HUES48 (cell line): ENCODE measurements at regions not wholly inside any gene's neighbourhood (a gene's known extent, or its start where the extent isn't known, plus 50 kb on each side); places are given as distances from the start of the nearest gene placed in this dataset.
"Not testable (repeated sequence)": the region's sequence is repeated elsewhere in the genome, so short reads cannot be mapped to it uniquely, and the experiment has no call there.

Experiments used
- H3K27ac ChIP-seq: one replicate; pipeline ENCODE4 v1.7.0; 2013; ENCODE audit warnings: low read depth, low read length, inconsistent platforms
- H3K27me3 ChIP-seq: 2 replicates; pipeline ENCODE4 v1.6.1; 2013; ENCODE audit warnings: mild to moderate bottlenecking, low read length; ENCODE audit not compliant: control insufficient read depth, insufficient read depth
- H3K36me3 ChIP-seq: 2 replicates; pipeline ENCODE4 v1.6.1; 2013; ENCODE audit warnings: low read length; ENCODE audit not compliant: control insufficient read depth, insufficient read depth
- H3K4me1 ChIP-seq: 2 replicates; pipeline ENCODE4 v1.6.1; 2013; ENCODE audit warnings: mild to moderate bottlenecking, low read length; ENCODE audit not compliant: control insufficient read depth, insufficient read depth
- H3K4me3 ChIP-seq: 2 replicates; pipeline ENCODE4 v1.5.1; 2013; ENCODE audit warnings: mild to moderate bottlenecking, low read depth, low read length
- H3K9ac ChIP-seq: 2 replicates; pipeline ENCODE4 v1.6.1; 2013; ENCODE audit warnings: mild to moderate bottlenecking, low read depth, low read length, moderate library complexity
- H3K9me3 ChIP-seq: 2 replicates; pipeline ENCODE4 v1.6.1; 2013; ENCODE audit warnings: low read length; ENCODE audit not compliant: control insufficient read depth, insufficient read depth

DNA sequence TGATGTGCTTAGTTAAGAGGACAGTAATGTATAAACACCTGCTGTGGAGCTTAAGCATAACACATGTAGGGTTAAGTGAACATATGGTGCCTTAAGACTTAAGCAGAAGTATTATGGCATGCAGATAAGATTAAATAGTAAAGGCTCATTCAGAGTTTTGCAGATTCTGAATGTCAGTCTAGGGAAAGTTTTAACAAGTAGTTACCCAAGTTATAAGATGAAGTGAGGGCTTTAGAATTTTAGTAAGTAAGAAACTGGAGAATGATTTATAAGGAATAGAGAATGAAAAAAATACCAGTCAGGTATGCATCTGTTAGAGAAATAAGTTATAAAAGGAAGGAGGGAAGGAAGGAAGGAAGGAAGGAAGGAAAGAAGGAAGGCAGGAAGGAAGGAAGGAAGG, 902.1 kb downstream of the TRAM1L1 start:
- H3K36me3 ChIP-seq = no peaks in the 10 kb centered on the region
- H3K4me1 ChIP-seq = no peaks in the 10 kb centered on the region
- H3K9ac ChIP-seq = no peak overlapping the region
- no peaks in the 10 kb centered on the region for H3K9me3 ChIP-seq
- no peaks in the 10 kb centered on the region for H3K27me3 ChIP-seq
- no peak overlapping the region for H3K4me3 ChIP-seq
- no peak overlapping the region for H3K27ac ChIP-seq

DNA sequence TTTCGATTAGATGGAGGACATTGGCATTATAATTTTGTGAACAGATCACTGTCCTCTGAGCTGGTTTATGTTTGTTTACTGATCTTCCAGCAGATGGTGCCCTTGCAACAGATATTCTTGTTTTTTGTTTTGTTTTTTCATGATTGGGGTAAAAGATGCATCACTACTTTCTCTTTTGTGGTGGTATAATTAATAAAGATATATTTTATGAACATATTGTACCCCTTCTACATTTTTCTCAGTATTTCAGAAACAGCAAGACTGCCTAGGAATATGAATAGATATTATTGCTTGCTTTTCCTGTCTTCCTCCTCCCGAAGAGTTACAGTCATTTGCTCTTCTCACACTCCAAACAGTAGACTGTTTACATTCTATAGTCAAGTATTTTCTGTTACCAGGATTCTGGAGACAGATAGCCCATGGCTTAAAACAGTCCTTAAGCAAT, 905.2 kb downstream of the TRAM1L1 start:
- no peak overlapping the region for H3K4me3 ChIP-seq
- no peaks in the 10 kb centered on the region for H3K4me1 ChIP-seq
- no peaks in the 10 kb centered on the region for H3K36me3 ChIP-seq
- no peaks in the 10 kb centered on the region for H3K9me3 ChIP-seq
- no peaks in the 10 kb centered on the region for H3K27me3 ChIP-seq
- H3K27ac ChIP-seq = no peak overlapping the region
- H3K9ac ChIP-seq = no peak overlapping the region

DNA sequence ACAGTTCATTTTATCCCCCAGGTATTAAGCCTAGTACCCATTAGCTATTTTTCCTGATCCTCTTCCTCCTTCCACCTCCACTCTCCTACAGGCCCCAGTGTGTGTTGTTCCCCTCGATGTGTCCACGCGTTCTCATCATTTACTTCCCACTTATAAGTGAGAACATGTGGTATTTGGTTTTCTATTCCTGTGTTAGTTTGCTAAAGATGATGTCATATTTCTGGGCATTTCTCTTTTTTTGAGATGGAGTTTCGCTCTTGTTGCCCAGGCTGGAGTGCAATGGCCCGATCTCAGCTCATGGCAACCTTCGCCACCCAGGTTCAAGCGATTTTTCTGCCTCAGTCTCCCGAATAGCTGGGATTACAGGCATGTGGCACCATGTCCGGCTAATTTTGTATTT, 934.0 kb downstream of the TRAM1L1 start:
- H3K27me3 ChIP-seq, H3K9me3 ChIP-seq, H3K9ac ChIP-seq, H3K27ac ChIP-seq, H3K4me3 ChIP-seq, H3K36me3 ChIP-seq: not testable (repeated sequence)
- H3K4me1 ChIP-seq = peaks cover 20% of the 10 kb centered on the region

DNA sequence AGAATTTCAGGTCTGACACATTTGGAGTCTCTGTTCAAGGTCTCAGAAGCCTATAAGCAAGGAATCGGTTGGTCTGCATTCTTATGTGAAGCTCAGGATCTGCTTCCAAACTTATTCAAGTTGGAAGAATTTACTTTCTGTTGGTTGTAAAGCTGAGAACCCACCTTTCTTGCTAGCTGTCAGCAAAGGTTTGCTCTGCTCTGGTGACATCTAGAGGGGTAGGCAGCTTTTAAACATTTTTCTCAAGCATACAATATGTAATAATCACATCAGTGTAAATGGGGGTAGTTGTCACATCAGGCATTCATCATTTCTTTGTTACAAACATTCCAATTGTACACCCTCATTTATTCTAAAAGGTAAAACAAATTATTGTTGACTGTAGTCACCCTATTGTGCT, 935.2 kb downstream of the TRAM1L1 start:
- Histone ChIP-seq H3K4me1 (peaks cover 20% of the 10 kb centered on the region), H3K4me3 (no peak overlapping the region), H3K9ac (no peak overlapping the region), H3K27ac (no peak overlapping the region), H3K9me3 (no peaks in the 10 kb centered on the region), H3K36me3 (no peaks in the 10 kb centered on the region), H3K27me3 (no peaks in the 10 kb centered on the region)

DNA sequence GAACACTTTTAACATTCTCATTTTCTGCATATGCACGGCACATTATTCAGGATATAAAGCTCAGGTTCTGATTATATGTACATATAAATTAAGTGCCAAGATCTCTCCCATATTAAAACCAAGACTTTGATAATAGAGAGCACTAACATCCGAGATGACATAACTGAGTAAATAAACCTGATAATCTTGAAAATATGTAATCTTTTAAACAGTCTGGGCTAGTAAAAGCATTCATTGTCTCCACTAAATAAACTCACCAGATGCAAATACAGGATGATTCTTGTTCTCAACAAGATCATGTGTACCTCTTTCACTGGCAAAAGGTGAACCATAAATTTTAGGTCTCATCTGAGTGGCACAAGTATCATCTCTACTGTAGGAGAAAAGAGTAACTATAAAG, 942.2 kb downstream of the TRAM1L1 start:
- peaks cover 10% of the 10 kb centered on the region; the same call in 1 of the 2 replicates for H3K4me1 ChIP-seq
- no peaks in the 10 kb centered on the region for H3K27me3 ChIP-seq
- H3K27ac ChIP-seq = no peak overlapping the region
- no peak overlapping the region for H3K4me3 ChIP-seq
- H3K9ac ChIP-seq = no peak overlapping the region
- no peaks in the 10 kb centered on the region for H3K36me3 ChIP-seq
- H3K9me3 ChIP-seq = no peaks in the 10 kb centered on the region

DNA sequence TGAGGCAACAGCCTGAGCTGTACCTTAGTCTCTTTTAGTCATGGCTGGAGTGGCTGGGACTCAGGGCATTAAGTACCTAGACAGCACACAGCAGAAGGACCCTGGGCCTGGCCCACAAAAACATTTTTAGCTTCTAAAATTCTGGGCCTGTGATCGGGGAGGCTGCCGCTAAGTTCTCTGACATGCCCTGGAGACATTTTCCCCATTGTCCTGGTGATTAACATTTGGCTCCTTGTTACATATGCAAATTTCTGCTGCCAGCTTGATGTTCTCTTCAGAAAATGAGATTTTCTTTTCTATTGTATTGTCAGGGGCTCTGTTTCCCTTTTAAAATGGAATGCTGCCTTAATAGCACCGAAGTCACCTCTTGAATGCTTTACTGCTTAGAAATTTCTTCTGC, 952.4 kb downstream of the TRAM1L1 start:
- Histone ChIP-seq H3K4me1 (no peaks in the 10 kb centered on the region), H3K9ac (no peak overlapping the region), H3K4me3 (no peak overlapping the region), H3K36me3 (no peaks in the 10 kb centered on the region), H3K27me3 (no peaks in the 10 kb centered on the region), H3K9me3 (no peaks in the 10 kb centered on the region), H3K27ac (no peak overlapping the region)

DNA sequence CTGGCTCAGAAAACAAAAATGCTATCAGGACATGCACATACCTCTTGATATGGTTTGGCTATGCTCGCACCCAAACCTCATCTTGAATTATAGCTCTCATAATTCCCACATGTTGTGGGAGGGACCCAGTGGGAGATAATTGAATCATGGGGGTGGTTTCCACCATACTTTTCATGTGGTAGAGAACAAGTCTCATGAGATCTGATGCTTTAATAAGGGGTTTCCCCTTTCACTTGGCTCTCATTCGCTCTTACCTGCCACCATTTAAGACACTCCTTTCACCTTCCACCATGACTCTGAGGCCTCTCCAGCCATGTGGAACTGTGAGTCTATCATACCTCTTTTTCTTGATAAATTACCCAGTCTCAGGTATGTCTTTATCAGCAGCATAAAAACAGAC, 958.6 kb downstream of the TRAM1L1 start:
- no peaks in the 10 kb centered on the region for H3K9me3 ChIP-seq
- H3K9ac ChIP-seq = no peak overlapping the region
- H3K4me3 ChIP-seq = no peak overlapping the region
- no peaks in the 10 kb centered on the region for H3K4me1 ChIP-seq
- H3K27me3 ChIP-seq = no peaks in the 10 kb centered on the region
- H3K36me3 ChIP-seq = no peaks in the 10 kb centered on the region
- no peak overlapping the region for H3K27ac ChIP-seq

DNA sequence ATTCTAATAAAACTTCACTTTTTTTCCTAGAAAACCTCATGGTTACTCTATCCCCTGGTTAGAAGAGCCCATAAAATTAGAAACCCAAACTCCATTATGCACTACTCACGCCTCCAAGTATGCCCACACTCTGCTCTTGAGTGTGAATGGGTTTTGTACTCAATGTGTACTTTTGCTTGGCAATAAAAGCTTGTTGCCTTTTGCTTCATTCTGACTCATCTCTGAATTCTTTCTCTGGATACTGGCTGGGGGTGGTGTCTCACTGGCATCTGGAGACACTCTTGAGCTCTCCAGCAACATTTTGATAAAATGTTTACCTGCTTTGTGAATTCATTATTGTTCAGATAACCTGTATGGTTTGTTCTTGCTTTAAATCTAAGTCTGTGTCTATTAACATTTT, 963.3 kb downstream of the TRAM1L1 start:
- Histone ChIP-seq H3K4me1 (0 out of 2 replicates have a peak, but pooled peaks cover 3% of the 10 kb centered on the region), H3K9me3 (no peaks in the 10 kb centered on the region), H3K36me3 (no peaks in the 10 kb centered on the region), H3K4me3 (no peak overlapping the region), H3K27ac (no peak overlapping the region), H3K27me3 (no peaks in the 10 kb centered on the region), H3K9ac (no peak overlapping the region)

DNA sequence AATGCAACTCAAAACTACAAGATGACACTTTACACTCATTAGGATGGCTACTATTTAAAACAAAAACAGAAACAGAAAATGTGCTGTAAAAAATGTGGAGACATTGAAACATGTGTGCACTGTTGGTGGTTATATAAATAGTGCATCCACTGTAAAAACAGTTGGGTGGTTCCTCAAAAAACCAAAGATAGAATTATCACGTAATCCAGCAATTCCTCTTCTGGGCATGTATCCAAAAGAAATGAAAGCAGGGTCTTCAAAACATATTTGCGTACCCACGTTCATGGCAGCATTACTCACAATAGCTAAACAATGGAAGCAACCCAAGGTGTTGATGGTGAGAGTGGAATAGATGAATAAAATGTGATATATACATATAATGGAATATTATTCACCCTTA, 967.2 kb downstream of the TRAM1L1 start:
- Histone ChIP-seq H3K27me3 (no peaks in the 10 kb centered on the region), H3K36me3 (no peaks in the 10 kb centered on the region), H3K4me3 (no peak overlapping the region), H3K4me1 (0 out of 2 replicates have a peak, but pooled peaks cover 3% of the 10 kb centered on the region), H3K9ac (no peak overlapping the region), H3K27ac (no peak overlapping the region), H3K9me3 (no peaks in the 10 kb centered on the region)

DNA sequence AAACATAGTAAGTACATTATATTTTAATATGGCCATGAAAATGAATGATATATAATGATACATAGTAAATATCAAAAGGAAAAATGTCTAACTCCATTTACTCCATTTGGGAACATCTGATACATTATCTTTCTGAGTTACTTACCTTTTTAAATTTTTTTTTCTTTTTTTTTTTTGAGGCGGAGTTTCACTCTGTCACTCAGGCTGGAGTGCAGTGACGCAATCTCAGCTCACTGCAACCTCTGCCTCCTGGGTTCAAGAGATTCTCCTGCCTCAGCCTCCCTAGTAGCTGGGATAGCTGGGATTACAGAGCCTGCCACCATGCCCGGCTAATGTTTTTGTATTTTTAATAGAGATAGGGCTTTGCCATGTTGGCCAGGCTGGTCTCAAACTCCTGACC, 972.5 kb downstream of the TRAM1L1 start:
- H3K27me3 ChIP-seq, H3K9ac ChIP-seq, H3K36me3 ChIP-seq, H3K27ac ChIP-seq, H3K9me3 ChIP-seq, H3K4me1 ChIP-seq, H3K4me3 ChIP-seq: not testable (repeated sequence)

DNA sequence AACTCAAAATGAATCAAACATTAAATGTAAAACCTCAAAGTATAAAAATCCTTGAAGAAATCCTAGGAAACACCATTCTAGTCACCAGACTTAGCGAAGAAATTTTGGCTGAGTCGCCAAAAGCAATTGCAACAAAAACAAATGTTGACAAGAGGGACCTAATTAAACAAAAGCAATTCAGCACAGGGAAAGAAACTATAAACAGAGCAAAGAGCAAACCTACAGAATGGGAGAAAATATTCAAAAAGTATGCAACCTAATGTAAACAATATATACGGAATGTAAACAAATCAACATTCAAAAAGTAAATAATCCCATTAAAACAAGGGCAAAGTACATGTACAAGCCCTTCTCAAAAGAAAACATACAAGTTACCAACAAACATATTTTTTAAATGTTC, 974.7 kb downstream of the TRAM1L1 start:
- Histone ChIP-seq H3K27ac (no peak overlapping the region), H3K27me3 (no peaks in the 10 kb centered on the region), H3K9me3 (no peaks in the 10 kb centered on the region), H3K4me3 (no peak overlapping the region), H3K36me3 (no peaks in the 10 kb centered on the region), H3K9ac (no peak overlapping the region), H3K4me1 (no peaks in the 10 kb centered on the region)

DNA sequence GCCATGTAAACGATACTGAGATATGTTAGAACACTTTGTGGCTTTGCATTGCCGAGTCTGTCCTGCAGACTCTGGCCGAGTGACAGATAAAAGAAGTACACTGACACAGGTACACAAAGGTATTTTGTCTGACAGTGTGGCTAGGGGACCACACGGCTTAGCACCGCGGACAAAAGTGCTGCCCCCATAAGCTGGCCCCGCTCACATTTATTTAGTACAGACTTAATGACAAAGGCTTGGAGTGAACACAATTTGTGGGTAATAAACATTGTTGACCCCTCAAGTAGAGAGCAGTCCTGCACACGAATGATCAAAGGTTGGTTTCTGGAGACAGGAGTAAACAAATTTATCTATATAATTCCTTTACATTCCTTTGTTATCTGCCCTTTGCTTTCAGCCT, 976.8 kb downstream of the TRAM1L1 start:
- no peaks in the 10 kb centered on the region for H3K36me3 ChIP-seq
- no peaks in the 10 kb centered on the region for H3K9me3 ChIP-seq
- no peak overlapping the region for H3K9ac ChIP-seq
- H3K27me3 ChIP-seq = no peaks in the 10 kb centered on the region
- no peak overlapping the region for H3K4me3 ChIP-seq
- no peak overlapping the region for H3K27ac ChIP-seq
- no peaks in the 10 kb centered on the region for H3K4me1 ChIP-seq
